H1 (cell line): ENCODE measurements at regions not wholly inside any gene's neighbourhood (a gene's known extent, or its start where the extent isn't known, plus 50 kb on each side); places are given as distances from the start of the nearest gene placed in this dataset.

Source experiments
- CTCF ChIA-PET: fragments of 300-600 bp; sonication (Branson Sonifier 250); formaldehyde crosslinking; loops from one replicate; lab custom pipeline; 2021; ENCODE audit not compliant: partially characterized antibody; lab: Charles Lee
- POLR2A ChIA-PET: fragments of 300-600 bp; sonication (Branson Sonifier 250); formaldehyde crosslinking; loops from one replicate; lab custom pipeline; 2021; ENCODE audit warnings: inconsistent platforms; ENCODE audit not compliant: partially characterized antibody; lab: Charles Lee
- DNase-seq, 2 experiments: peaks; one replicate each; pipeline versions ENCODE4 v3.0.0 to v3.0.0-alpha.2; 2010 to 2022; ENCODE audit warnings: low spot score in 2 of 2, low read depth in 1 of 2, mixed read lengths in 1 of 2
- FAIRE-seq: peaks from 2 replicates; lab custom pipeline; 2011; peaks lifted over from hg19 to GRCh38; lab: Jason Lieb, UNC
- H2AFZ ChIP-seq: 2 replicates; pipeline ENCODE4 v1.8.1; 2012; ENCODE audit warnings: low read length, inconsistent platforms
- H2AK5ac ChIP-seq: 2 replicates; pipeline ENCODE4 v1.6.1; 2013; ENCODE audit warnings: low read depth, low read length
- H2BK120ac ChIP-seq: replicated peaks from 2 replicates; pipeline ENCODE3; 2013; ENCODE audit warnings: low read depth, low read length, inconsistent platforms
- H2BK12ac ChIP-seq: 2 replicates; pipeline ENCODE4 v1.6.1; 2013; ENCODE audit warnings: low read depth, low read length
- H2BK15ac ChIP-seq: 2 replicates; pipeline ENCODE4 v1.6.1; 2013; ENCODE audit warnings: low read length
- H2BK20ac ChIP-seq: 2 replicates; pipeline ENCODE4 v1.6.1; 2013; ENCODE audit warnings: low read length
- H2BK5ac ChIP-seq: 2 replicates; pipeline ENCODE4 v1.6.1; 2013; ENCODE audit warnings: low read depth, low read length
- H3K14ac ChIP-seq: 2 replicates; pipeline ENCODE4 v1.6.1; 2013; ENCODE audit warnings: inconsistent platforms; ENCODE audit not compliant: insufficient read length
- H3K18ac ChIP-seq: 2 replicates; pipeline ENCODE4 v1.6.1; 2013; ENCODE audit warnings: low read length; ENCODE audit errors: extremely low read depth
- H3K23ac ChIP-seq: 2 replicates; pipeline ENCODE4 v1.6.1; 2013; ENCODE audit warnings: inconsistent platforms; ENCODE audit not compliant: insufficient read length
- H3K23me2 ChIP-seq: 2 replicates; pipeline ENCODE4 v1.6.1; 2013; ENCODE audit warnings: low read depth, low read length
- H3K27ac ChIP-seq: 2 replicates; pipeline ENCODE4 v1.6.1; 2011; ENCODE audit warnings: low read depth, low read length, inconsistent platforms
- H3K27me3 ChIP-seq, 4 experiments: replicated peaks in 1 of 4; 1 replicate in 1 of 4; 2 replicates in 3 of 4; pipeline versions ENCODE4 v1.6.1 to v1.8.1; 2011 to 2013; ENCODE audit warnings: low read length in 3 of 4, mild to moderate bottlenecking in 3 of 4, inconsistent platforms in 2 of 4, mixed read lengths in 2 of 4, moderate library complexity in 1 of 4; ENCODE audit not compliant: control insufficient read depth in 3 of 4, insufficient read depth in 3 of 4; ENCODE audit errors: extremely low read depth in 1 of 4
- H3K36me3 ChIP-seq, 4 experiments: 2 replicates each; pipeline versions ENCODE4 v1.6.1 to v1.8.1; 2011 to 2013; ENCODE audit warnings: mild to moderate bottlenecking in 4 of 4, low read length in 3 of 4, moderate library complexity in 2 of 4, control low read depth in 1 of 4, inconsistent platforms in 1 of 4; ENCODE audit not compliant: insufficient read depth in 4 of 4, control insufficient read depth in 2 of 4
- H3K4ac ChIP-seq: replicated peaks from 2 replicates; pipeline ENCODE3; 2013; ENCODE audit warnings: low read length, low read depth, mixed read lengths, inconsistent platforms; ENCODE audit not compliant: insufficient read length
- H3K4me1 ChIP-seq, 4 experiments: replicated peaks in 1 of 4; 1 replicate in 1 of 4; 2 replicates in 3 of 4; pipeline versions ENCODE4 v1.6.1 to v1.8.1; 2011 to 2013; ENCODE audit warnings: low read length in 3 of 4, inconsistent platforms in 2 of 4, mixed read lengths in 1 of 4; ENCODE audit not compliant: insufficient read depth in 4 of 4, control insufficient read depth in 3 of 4
- H3K4me2 ChIP-seq, 2 experiments: 2 replicates each; pipeline versions ENCODE4 v1.6.1 to v1.8.1; 2011 to 2013; ENCODE audit warnings: low read depth in 2 of 2, low read length in 2 of 2, control low read depth in 1 of 2, inconsistent platforms in 1 of 2, mild to moderate bottlenecking in 1 of 2; ENCODE audit not compliant: insufficient read depth in 1 of 2
- H3K4me3 ChIP-seq, 4 experiments: fragments of 200-600, 300-600 bp in 1 of 4; sonication (generic), shearing (Covaris generic), sonication (Bioruptor Twin) in 1 of 4; 2 replicates each; pipeline versions ENCODE4 v1.5.1 to v1.8.1; 2011 to 2016; ENCODE audit warnings: low read length in 4 of 4, low read depth in 3 of 4, control low read depth in 2 of 4, inconsistent platforms in 2 of 4, mild to moderate bottlenecking in 2 of 4, mixed read lengths in 1 of 4, moderate library complexity in 1 of 4; ENCODE audit not compliant: insufficient read depth in 2 of 4; ENCODE audit errors: extremely low read depth in 1 of 4
- H3K56ac ChIP-seq: replicated peaks from 2 replicates; pipeline ENCODE3; 2013; ENCODE audit warnings: low read depth, mild to moderate bottlenecking, mixed read lengths, low read length, inconsistent platforms; ENCODE audit not compliant: insufficient read length
- H3K79me1 ChIP-seq: 2 replicates; pipeline ENCODE4 v1.6.1; 2013; ENCODE audit warnings: low read depth, low read length, control low read depth
- H3K79me2 ChIP-seq, 2 experiments: 2 replicates each; pipeline versions ENCODE4 v1.6.1 to v1.8.1; 2012 to 2013; ENCODE audit warnings: low read length in 2 of 2, mild to moderate bottlenecking in 2 of 2, inconsistent platforms in 1 of 2; ENCODE audit not compliant: insufficient read depth in 2 of 2, control insufficient read depth in 1 of 2
- H3K9ac ChIP-seq, 4 experiments: replicated peaks in 1 of 4; 1 replicate in 1 of 4; 2 replicates in 3 of 4; pipeline versions ENCODE4 v1.6.1 to v1.8.1; 2011 to 2013; ENCODE audit warnings: low read depth in 3 of 4, low read length in 3 of 4, control low read depth in 2 of 4, mild to moderate bottlenecking in 2 of 4, moderate library complexity in 2 of 4, inconsistent platforms in 1 of 4; ENCODE audit errors: extremely low read depth in 1 of 4
- H3K9me3 ChIP-seq, 2 experiments: 2 replicates each; pipeline versions ENCODE4 v1.6.1 to v1.8.1; 2012 to 2013; ENCODE audit warnings: mild to moderate bottlenecking in 2 of 2, moderate library complexity in 2 of 2, control low read depth in 1 of 2, inconsistent platforms in 1 of 2, low read depth in 1 of 2, low read length in 1 of 2, mixed read lengths in 1 of 2; ENCODE audit not compliant: insufficient read depth in 2 of 2
- H4K20me1 ChIP-seq, 2 experiments: replicated peaks in 1 of 2; 2 replicates each; pipeline versions ENCODE3 to v1.8.1; 2011 to 2013; ENCODE audit warnings: inconsistent platforms in 2 of 2, low read length in 2 of 2, mild to moderate bottlenecking in 1 of 2; ENCODE audit not compliant: insufficient read depth in 2 of 2, control insufficient read depth in 1 of 2
- H4K5ac ChIP-seq: 2 replicates; pipeline ENCODE4 v1.6.1; 2013; ENCODE audit warnings: low read length, low read depth, mixed read lengths, inconsistent platforms; ENCODE audit not compliant: insufficient read length
- H4K8ac ChIP-seq: 2 replicates; pipeline ENCODE4 v1.8.0; 2013; ENCODE audit warnings: mild to moderate bottlenecking, moderate library complexity, low read length, inconsistent platforms; ENCODE audit not compliant: insufficient read depth; ENCODE audit errors: extremely low read depth
- H4K91ac ChIP-seq: replicated peaks from 2 replicates; pipeline ENCODE3; 2013; ENCODE audit warnings: low read length, mixed read lengths, inconsistent platforms; ENCODE audit not compliant: insufficient read length
- BACH1 ChIP-seq: IDR thresholded peaks from 2 replicates; pipeline ENCODE4 v1.6.1; 2012; ENCODE audit warnings: low read length, improper control_type of control experiment
- BCL11A ChIP-seq, 2 experiments: IDR thresholded peaks; one replicate each; pipeline ENCODE4 v1.6.1; 2011; ENCODE audit warnings: low read depth in 2 of 2, low read length in 2 of 2, mild to moderate bottlenecking in 2 of 2
- BRCA1 ChIP-seq: IDR thresholded peaks from 2 replicates; pipeline ENCODE4 v1.6.1; 2012; ENCODE audit warnings: low read depth, low read length, improper control_type of control experiment
- CBX8 ChIP-seq: fragments of 300-800, 300-1000 bp; sonication (generic); IDR thresholded peaks from 2 replicates; pipeline ENCODE4 v1.7.1; 2016; ENCODE audit warnings: low read depth, low read length, borderline replicate concordance
- CHD2 ChIP-seq: IDR thresholded peaks from 2 replicates; pipeline ENCODE4 v1.6.1; 2012; ENCODE audit warnings: low read length, improper control_type of control experiment
- CREB1 ChIP-seq: IDR thresholded peaks from 2 replicates; pipeline ENCODE4 v1.6.1; 2012; ENCODE audit warnings: inconsistent platforms
- EGR1 ChIP-seq: IDR thresholded peaks from 2 replicates; pipeline ENCODE4 v1.6.1; 2011; ENCODE audit warnings: low read depth, low read length, borderline replicate concordance
- EP300 ChIP-seq, 2 experiments: IDR thresholded peaks; 1 replicate in 1 of 2; 2 replicates in 1 of 2; pipeline ENCODE4 v1.6.1; 2011 to 2012; ENCODE audit warnings: low read depth in 2 of 2, low read length in 2 of 2, mild to moderate bottlenecking in 2 of 2, borderline replicate concordance in 1 of 2, inconsistent platforms in 1 of 2, moderate library complexity in 1 of 2
- JUND ChIP-seq: IDR thresholded peaks from 2 replicates; pipeline ENCODE4 v1.6.1; 2011; ENCODE audit warnings: mild to moderate bottlenecking, improper control_type of control experiment, low read length
- KDM4A ChIP-seq: IDR thresholded peaks from one replicate; pipeline ENCODE4 v1.7.1; 2012; ENCODE audit warnings: low read depth, mild to moderate bottlenecking, moderate library complexity, low read length, inconsistent platforms; ENCODE audit not compliant: severe bottlenecking
- MAX ChIP-seq: IDR thresholded peaks from 2 replicates; pipeline ENCODE4 v1.6.1; 2012; ENCODE audit warnings: inconsistent platforms
- NANOG ChIP-seq: IDR thresholded peaks from 2 replicates; pipeline ENCODE4 v1.6.1; 2011; ENCODE audit warnings: low read length, low read depth, mild to moderate bottlenecking, inconsistent platforms; ENCODE audit not compliant: insufficient read depth, poor library complexity, severe bottlenecking
- RXRA ChIP-seq: IDR thresholded peaks from 2 replicates; pipeline ENCODE4 v1.6.1; 2011; ENCODE audit warnings: low read depth, mild to moderate bottlenecking, low read length, moderate library complexity; ENCODE audit not compliant: insufficient read depth
- SAP30 ChIP-seq: fragments of 300-600 bp; sonication (generic); IDR thresholded peaks from 2 replicates; pipeline ENCODE4 v1.7.1; 2012; ENCODE audit warnings: low read length, moderate library complexity, mild to moderate bottlenecking, inconsistent platforms; ENCODE audit not compliant: insufficient read depth, insufficient replicate concordance
- SRF ChIP-seq: IDR thresholded peaks from 2 replicates; pipeline ENCODE4 v1.6.1; 2011; ENCODE audit warnings: mild to moderate bottlenecking, low read depth, low read length, moderate library complexity
- TBP ChIP-seq: IDR thresholded peaks from 2 replicates; pipeline ENCODE4 v1.6.1; 2011; ENCODE audit warnings: low read depth, low read length, improper control_type of control experiment
- WGBS, 2 experiments: shearing (Covaris generic) in 1 of 2; methylation state at CpG; one replicate each; pipeline versions ENCODE4 v1.1.6 to v1.1.7; 2013 to 2015; ENCODE audit warnings: low lambda C conversion rate in 2 of 2, mixed read lengths in 2 of 2, inconsistent platforms in 1 of 2, low coverage in 1 of 2, missing lambda C conversion rate in 1 of 2; ENCODE audit not compliant: insufficient replicate concordance in 2 of 2, insufficient coverage in 1 of 2, insufficient read length in 1 of 2; ENCODE audit errors: extremely low coverage in 1 of 2, missing lambda C conversion rate in 1 of 2; 5-methylcytosine and 5-hydroxymethylcytosine counted together

GRCh38 chr4:176883108-176883550 lies 90.4 kb upstream of the VEGFC start:
- no peak overlapping the region for H3K4me3 ChIP-seq
- 98% methylated on average over 6 of the region's 7 CpGs; no CpG with 5 or more reads in 1 of the 2 experiments for WGBS, 2 experiments
- H2BK120ac ChIP-seq: no peak overlapping the region
- no peak overlapping the region for H3K9ac ChIP-seq
- no peak overlapping the region for H4K5ac ChIP-seq
- H3K79me2 ChIP-seq: no peaks in the 10 kb centered on the region
- no peak overlapping the region for H3K56ac ChIP-seq
- H3K79me1 ChIP-seq: no peaks in the 10 kb centered on the region
- no peak overlapping the region for H3K14ac ChIP-seq
- no peak overlapping the region for H2BK5ac ChIP-seq
- no peak overlapping the region for H3K4ac ChIP-seq
- H2BK15ac ChIP-seq: no peak overlapping the region
- FAIRE-seq (no peak), DNase-seq (no peak)
- H3K36me3 ChIP-seq: no peaks in the 10 kb centered on the region
- ChIA-PET CTCF (interaction anchor here (1.6 kb wide), 1 partner anchor 164 kb away, joined by 5 read pairs; no protein-coding TSS in a partner anchor), POLR2A (no interaction called here)
- H4K8ac ChIP-seq: no peak overlapping the region
- no peak overlapping the region for H3K27ac ChIP-seq
- H3K9me3 ChIP-seq: no peaks in the 10 kb centered on the region
- no peak overlapping the region for H2BK20ac ChIP-seq
- no peaks in the 10 kb centered on the region for H4K20me1 ChIP-seq
- no peak overlapping the region for H2AK5ac ChIP-seq
- H4K91ac ChIP-seq: no peak overlapping the region
- H3K23ac ChIP-seq: no peak overlapping the region
- H3K4me1 ChIP-seq: no peaks in the 10 kb centered on the region
- no peak overlapping the region for H2AFZ ChIP-seq
- no peak overlapping the region for H3K4me2 ChIP-seq
- H3K23me2 ChIP-seq: no peaks in the 10 kb centered on the region
- no peak overlapping the region for H2BK12ac ChIP-seq
- H3K18ac ChIP-seq: no peak overlapping the region
- H3K27me3 ChIP-seq: no peaks in the 10 kb centered on the region
- TF ChIP-seq SRF (no peak), CBX8 (no peak), BCL11A (IDR thresholded peaks at IDR 0.05; ENCODE audit: low read depth in 2 of 2, low read length in 2 of 2) (no peak), KDM4A (no peak), RXRA (no peak), CREB1 (no peak), JUND (no peak), BACH1 (no peak), SAP30 (no peak), TBP (no peak), CHD2 (no peak), NANOG (no peak), EP300 (IDR thresholded peaks at IDR 0.05; ENCODE audit: borderline replicate concordance in 1 of 2, low read depth in 2 of 2, low read length in 2 of 2) (no peak), MAX (no peak), BRCA1 (no peak), EGR1 (no peak)
